ENCODE measurements at regions not wholly inside any gene's neighbourhood (a gene's known extent, or its start where the extent isn't known, plus 50 kb on each side); places are given as distances from the start of the nearest gene placed in this dataset.
"Not testable (repeated sequence)": the region's sequence is repeated elsewhere in the genome, so short reads cannot be mapped to it uniquely, and the experiment has no call there.

- H3K4me1 ChIP-seq = no peaks in the 10 kb centered on the region
- no peak for DNase-seq (ENCODE audit: extremely low spot score in 2 of 2)
- H3K9me3 ChIP-seq = no peaks in the 10 kb centered on the region
- no peaks in the 10 kb centered on the region for H3K36me3 ChIP-seq
- TF ChIP-seq POLR2A (IDR thresholded peaks at IDR 0.05) (no peak), POLR2AphosphoS5 (IDR thresholded peaks at IDR 0.05; ENCODE audit: insufficient read depth in 1 of 2, low read depth in 1 of 2) (no peak), CTCF (IDR thresholded peaks at IDR 0.05) (no peak)
- intact Hi-C loops (cut with DNase I) = no loop called here
- no peaks in the 10 kb centered on the region for H3K27me3 ChIP-seq
- H3K4me3 ChIP-seq = no peak overlapping the region
- H3K27ac ChIP-seq = no peak overlapping the region
Observed at GRCh38 chr7:1352656-1353271, 106.5 kb downstream of the MICALL2 start.

GRCh38 chr7:1354661-1355567 is 104.4 kb downstream of the MICALL2 start:
- no peaks in the 10 kb centered on the region for H3K27me3 ChIP-seq
- no peak for TF ChIP-seq POLR2A (IDR thresholded peaks at IDR 0.05)
- TF ChIP-seq CTCF (IDR thresholded peaks at IDR 0.05) = no peak
- TF ChIP-seq POLR2AphosphoS5 (IDR thresholded peaks at IDR 0.05; ENCODE audit: insufficient read depth in 1 of 2, low read depth in 1 of 2) = no peak
- no peaks in the 10 kb centered on the region for H3K4me1 ChIP-seq
- intact Hi-C loops (cut with DNase I) = no loop called here
- H3K27ac ChIP-seq = no peak overlapping the region
- DNase-seq (ENCODE audit: extremely low spot score in 2 of 2) = no peak
- no peaks in the 10 kb centered on the region for H3K9me3 ChIP-seq
- H3K36me3 ChIP-seq = no peaks in the 10 kb centered on the region
- no peak overlapping the region for H3K4me3 ChIP-seq

- H3K4me1 ChIP-seq = no peaks in the 10 kb centered on the region
- DNase-seq (ENCODE audit: extremely low spot score in 2 of 2) = no peak
- no peak overlapping the region for H3K4me3 ChIP-seq
- no peaks in the 10 kb centered on the region for H3K36me3 ChIP-seq
- H3K9me3 ChIP-seq = no peaks in the 10 kb centered on the region
- no peak overlapping the region for H3K27ac ChIP-seq
- intact Hi-C loops (cut with DNase I) = no loop called here
- TF ChIP-seq POLR2AphosphoS5 (IDR thresholded peaks at IDR 0.05; ENCODE audit: insufficient read depth in 1 of 2, low read depth in 1 of 2) = no peak
- no peak for TF ChIP-seq POLR2A (IDR thresholded peaks at IDR 0.05)
- no peak for TF ChIP-seq CTCF (IDR thresholded peaks at IDR 0.05)
- H3K27me3 ChIP-seq = no peaks in the 10 kb centered on the region
Observed at GRCh38 chr7:1355568-1356340, 103.5 kb downstream of the MICALL2 start.

- H3K9me3 ChIP-seq; H3K36me3 ChIP-seq; intact Hi-C loops (cut with DNase I); H3K4me3 ChIP-seq; H3K4me1 ChIP-seq; DNase-seq (ENCODE audit: extremely low spot score in 2 of 2); H3K27me3 ChIP-seq; H3K27ac ChIP-seq: not testable (repeated sequence)
Observed at GRCh38 chr7:1356853-1357252, 102.4 kb downstream of the MICALL2 start.

GRCh38 chr7:1357260-1357600 is 102.0 kb downstream of the MICALL2 start:
- not testable (repeated sequence) for H3K36me3 ChIP-seq, H3K4me1 ChIP-seq

More at GRCh38 chr7:1357260-1357600, 102.0 kb downstream of the MICALL2 start:
- H3K9me3 ChIP-seq; intact Hi-C loops (cut with DNase I); H3K4me3 ChIP-seq; DNase-seq (ENCODE audit: extremely low spot score in 2 of 2); H3K27me3 ChIP-seq; H3K27ac ChIP-seq: not testable (repeated sequence)
